VCaP (cell line): ENCODE measurements at regions not wholly inside any gene's neighbourhood (a gene's known extent, or its start where the extent isn't known, plus 50 kb on each side); places are given as distances from the start of the nearest gene placed in this dataset.
A peak's percentile ranks its signal among the peaks of the same experiment; 100 is the strongest.

Experiments used
- H3K27ac ChIP-seq: fragments of 450-650 bp; 2 replicates; pipeline ENCODE4 v1.5.1; 2017
- TF ChIP-seq, protein P1 (sequence below): fragments of 450-650 bp; conservative IDR thresholded peaks from 2 replicates; pipeline ENCODE4 v1.5.1; 2017; ENCODE audit warnings: mild to moderate bottlenecking, moderate library complexity

GRCh38 chr1:224563666-224564065, 52.5 kb upstream of the CNIH3 start:
- TF ChIP-seq, protein P1, sequence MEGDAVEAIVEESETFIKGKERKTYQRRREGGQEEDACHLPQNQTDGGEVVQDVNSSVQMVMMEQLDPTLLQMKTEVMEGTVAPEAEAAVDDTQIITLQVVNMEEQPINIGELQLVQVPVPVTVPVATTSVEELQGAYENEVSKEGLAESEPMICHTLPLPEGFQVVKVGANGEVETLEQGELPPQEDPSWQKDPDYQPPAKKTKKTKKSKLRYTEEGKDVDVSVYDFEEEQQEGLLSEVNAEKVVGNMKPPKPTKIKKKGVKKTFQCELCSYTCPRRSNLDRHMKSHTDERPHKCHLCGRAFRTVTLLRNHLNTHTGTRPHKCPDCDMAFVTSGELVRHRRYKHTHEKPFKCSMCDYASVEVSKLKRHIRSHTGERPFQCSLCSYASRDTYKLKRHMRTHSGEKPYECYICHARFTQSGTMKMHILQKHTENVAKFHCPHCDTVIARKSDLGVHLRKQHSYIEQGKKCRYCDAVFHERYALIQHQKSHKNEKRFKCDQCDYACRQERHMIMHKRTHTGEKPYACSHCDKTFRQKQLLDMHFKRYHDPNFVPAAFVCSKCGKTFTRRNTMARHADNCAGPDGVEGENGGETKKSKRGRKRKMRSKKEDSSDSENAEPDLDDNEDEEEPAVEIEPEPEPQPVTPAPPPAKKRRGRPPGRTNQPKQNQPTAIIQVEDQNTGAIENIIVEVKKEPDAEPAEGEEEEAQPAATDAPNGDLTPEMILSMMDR = no peak
- H3K27ac ChIP-seq = no peak overlapping the region

DNA sequence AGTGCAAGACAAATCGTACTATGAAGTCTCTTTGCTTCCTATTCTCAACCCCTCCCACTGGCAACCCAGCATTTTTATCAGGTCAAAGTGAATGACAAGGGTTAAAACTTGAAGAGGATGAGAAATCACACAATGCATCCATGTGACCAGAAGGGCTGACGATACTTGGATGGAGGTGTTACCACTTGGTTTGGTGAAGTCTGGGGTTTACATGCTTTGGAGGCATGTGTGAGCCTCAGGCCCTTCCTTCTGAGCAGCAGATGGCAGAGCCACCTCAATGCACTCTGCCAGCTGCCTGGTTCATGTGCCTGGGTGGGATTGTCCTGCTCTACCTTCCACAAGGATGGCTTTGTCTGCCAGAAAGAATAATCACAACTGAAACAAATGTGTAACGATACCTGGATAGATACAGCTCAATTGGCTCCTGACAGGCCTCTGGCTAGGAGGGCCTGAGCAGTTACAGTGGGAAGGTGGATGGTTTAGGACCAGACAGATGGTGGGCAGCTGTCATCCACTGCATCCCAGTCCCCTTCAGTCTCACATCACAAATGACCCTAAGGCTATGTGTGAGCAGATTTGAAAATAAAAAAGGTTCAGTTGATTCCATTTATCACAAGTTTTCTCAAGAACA, 51.5 kb upstream of the CNIH3 start:
- TF ChIP-seq, protein P1 = no peak
- peak overlapping the region; percentile 80 for H3K27ac ChIP-seq

DNA sequence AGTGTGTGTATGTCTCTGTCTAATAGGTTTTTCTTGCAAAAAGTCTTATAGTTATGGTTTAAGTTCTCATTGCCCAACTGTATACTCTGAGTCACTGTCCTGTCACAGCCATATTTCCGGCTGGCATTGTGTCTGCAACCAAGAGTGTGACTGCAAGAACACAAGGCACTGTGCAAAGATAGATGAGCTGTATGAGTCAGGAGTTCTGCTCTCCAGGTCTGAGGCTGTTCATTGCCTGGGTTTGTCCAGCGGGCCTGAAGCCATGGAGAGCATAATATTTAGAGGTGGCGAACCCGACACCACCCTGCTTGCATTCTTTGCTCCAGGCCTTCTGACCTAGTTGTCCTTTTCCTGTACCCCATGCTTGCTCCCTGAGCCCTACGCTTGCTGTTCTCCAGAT, 50.9 kb upstream of the CNIH3 start:
- TF ChIP-seq, protein P1 = no peak
- H3K27ac ChIP-seq = peak overlapping the region; percentile 80

DNA sequence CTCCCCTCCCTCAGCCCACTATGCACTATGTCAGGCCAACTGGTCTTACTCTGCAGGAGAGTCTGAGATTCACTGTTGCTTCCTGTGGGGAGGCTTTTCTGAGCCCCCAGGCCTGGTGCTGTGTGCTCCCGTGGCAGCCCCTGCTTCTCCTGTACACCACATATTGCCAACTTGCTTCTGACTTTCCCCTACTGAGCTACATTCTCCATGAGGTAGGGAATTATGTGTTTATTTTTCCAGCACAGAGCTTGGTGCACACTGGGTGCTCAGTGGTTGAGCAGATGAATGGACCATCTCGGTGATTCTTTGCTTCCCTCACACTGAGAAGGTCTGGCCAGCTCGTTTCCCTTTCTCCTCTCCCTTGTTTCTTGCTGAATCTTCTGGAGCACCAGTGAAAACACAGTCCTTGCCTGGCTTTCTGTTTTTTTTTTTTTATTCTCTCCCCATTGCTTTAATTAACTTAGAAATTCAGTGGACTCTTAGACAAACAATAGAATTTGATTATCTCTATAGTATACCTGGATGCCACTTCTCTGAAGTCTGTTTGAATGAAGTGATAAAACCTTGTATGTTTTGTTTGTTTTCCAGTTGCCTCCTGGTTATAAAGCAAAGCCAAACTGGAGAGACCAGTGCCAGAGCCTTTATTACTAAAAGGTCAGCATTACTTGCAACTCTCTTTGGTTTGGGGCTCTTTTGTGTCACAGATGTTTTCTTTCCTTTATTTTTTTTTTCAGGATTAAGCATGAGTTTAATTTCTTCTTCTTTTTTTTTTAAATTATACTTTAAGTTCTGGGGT, 50.3 kb upstream of the CNIH3 start:
- TF ChIP-seq, protein P1 = no peak
- H3K27ac ChIP-seq = peak overlapping the region; percentile 80
